ENCODE measurements at regions not wholly inside any gene's neighbourhood (a gene's known extent, or its start where the extent isn't known, plus 50 kb on each side); places are given as distances from the start of the nearest gene placed in this dataset.

DNA sequence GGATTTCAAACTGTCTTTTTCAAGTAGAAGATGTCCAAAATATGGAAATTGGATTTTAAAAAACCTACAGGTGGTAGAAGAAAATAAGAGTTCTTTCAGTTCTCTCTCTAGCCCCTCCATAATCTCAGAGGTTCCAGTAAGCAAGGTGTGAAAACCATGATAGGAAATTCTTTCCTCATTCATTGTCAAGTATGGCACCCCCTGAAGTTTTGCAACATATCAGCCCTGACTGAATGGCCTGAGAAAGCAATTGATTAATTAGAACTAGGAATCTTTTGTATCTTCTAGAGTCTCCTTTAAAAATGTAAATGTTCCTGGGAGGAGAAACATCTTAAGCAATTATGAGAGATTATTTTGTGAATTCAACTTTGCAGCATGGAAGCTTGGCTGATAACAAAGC lies 198.7 kb upstream of the STXBP5 start:
- in situ Hi-C loops (cut with MboI), result no loop called here
- ChIA-PET SMC1A (ENCODE audit: uncharacterized antibody, unreplicated experiment) (interaction anchor here (1.2 kb wide), 1 partner anchor 53 kb away, joined by 4 read pairs; no protein-coding TSS in a partner anchor), RAD21 (ENCODE audit: unreplicated experiment) (no interaction called here), POLR2A (no interaction called here), CTCF (no interaction called here)
- no peaks in the 10 kb centered on the region for H3K4me1 ChIP-seq (ENCODE audit: control insufficient read depth, insufficient read depth, low read length)
- no peak overlapping the region for H3K9ac ChIP-seq (ENCODE audit: control insufficient read depth, insufficient read depth, low read length)
- no peak for FAIRE-seq
- H3K9me3 ChIP-seq (replicated peaks; ENCODE audit: control insufficient read depth, insufficient read depth, low read length), result no peaks in the 10 kb centered on the region
- no peak overlapping the region for H3K4me2 ChIP-seq (ENCODE audit: control insufficient read depth, insufficient read depth)
- no peak overlapping the region for H3K4me3 ChIP-seq
- no TSS peak for BruUV-seq (replicated peaks)
- no peaks in the 10 kb centered on the region for H3K36me3 ChIP-seq (ENCODE audit: control insufficient read depth in 2 of 2, insufficient read depth in 2 of 2, low read length in 1 of 2)
- TF ChIP-seq ASH2L (IDR thresholded peaks at IDR 0.05; ENCODE audit: borderline replicate concordance, low read depth), result no peak
- no peak for DNase-seq (ENCODE audit: low read depth, low spot score)
- intact Hi-C loops (cut with micrococcal nuclease; ENCODE audit: unreplicated experiment), result no loop called here
- no peak for ATAC-seq
- H4K20me1 ChIP-seq (ENCODE audit: control insufficient read depth, insufficient read depth), result no peaks in the 10 kb centered on the region
- H2AFZ ChIP-seq (ENCODE audit: control insufficient read depth, low read depth, low read length), result no peak overlapping the region
- H3K27me3 ChIP-seq (replicated peaks in 1 of 2; ENCODE audit: control insufficient read depth in 2 of 2, insufficient read depth in 2 of 2, low read length in 1 of 2), result no peaks in the 10 kb centered on the region
- no peak overlapping the region for H3K27ac ChIP-seq (ENCODE audit: control insufficient read depth, insufficient read depth)
- H3K79me2 ChIP-seq (ENCODE audit: control insufficient read depth, insufficient read depth, low read length), result no peaks in the 10 kb centered on the region

DNA sequence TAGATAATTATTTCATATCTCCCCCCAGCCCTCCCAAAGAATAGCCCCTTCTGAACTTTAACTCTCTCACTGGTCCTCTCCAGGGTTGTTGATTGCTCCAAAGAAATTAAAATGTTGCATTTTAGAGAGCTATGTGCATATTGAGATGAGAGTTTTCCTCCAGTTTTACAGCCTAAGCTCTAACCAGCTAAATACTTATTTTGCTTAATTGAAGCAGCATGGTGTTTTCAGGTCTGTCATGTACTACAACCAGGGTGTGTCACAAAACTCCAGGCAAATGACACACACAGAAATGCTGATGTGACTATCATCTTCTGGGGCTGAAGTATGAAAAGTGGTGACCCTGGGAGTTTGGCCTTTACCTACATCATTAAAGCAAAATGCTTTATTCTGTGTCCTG lies 196.8 kb upstream of the STXBP5 start:
- H3K9ac ChIP-seq (ENCODE audit: control insufficient read depth, insufficient read depth, low read length), result no peak overlapping the region
- ChIA-PET SMC1A (ENCODE audit: uncharacterized antibody, unreplicated experiment) (no interaction called here), POLR2A (no interaction called here), CTCF (interaction anchor here (1.0 kb wide), 1 partner anchor 10 kb away, joined by 3 read pairs; no protein-coding TSS in a partner anchor), RAD21 (ENCODE audit: unreplicated experiment) (no interaction called here)
- no peak overlapping the region for H2AFZ ChIP-seq (ENCODE audit: control insufficient read depth, low read depth, low read length)
- no peaks in the 10 kb centered on the region for H3K9me3 ChIP-seq (replicated peaks; ENCODE audit: control insufficient read depth, insufficient read depth, low read length)
- H3K4me3 ChIP-seq, result no peak overlapping the region
- H3K27me3 ChIP-seq (replicated peaks in 1 of 2; ENCODE audit: control insufficient read depth in 2 of 2, insufficient read depth in 2 of 2, low read length in 1 of 2), result no peaks in the 10 kb centered on the region
- BruUV-seq (replicated peaks), result no TSS peak
- H3K4me2 ChIP-seq (ENCODE audit: control insufficient read depth, insufficient read depth), result no peak overlapping the region
- no peaks in the 10 kb centered on the region for H3K4me1 ChIP-seq (ENCODE audit: control insufficient read depth, insufficient read depth, low read length)
- intact Hi-C loops (cut with micrococcal nuclease; ENCODE audit: unreplicated experiment) (no loop called here), in situ Hi-C loops (cut with MboI) (no loop called here)
- no peak overlapping the region for H3K27ac ChIP-seq (ENCODE audit: control insufficient read depth, insufficient read depth)
- no peak for FAIRE-seq
- ATAC-seq, result no peak
- H3K79me2 ChIP-seq (ENCODE audit: control insufficient read depth, insufficient read depth, low read length), result no peaks in the 10 kb centered on the region
- DNase-seq (ENCODE audit: low read depth, low spot score), result no peak
- no peaks in the 10 kb centered on the region for H3K36me3 ChIP-seq (ENCODE audit: control insufficient read depth in 2 of 2, insufficient read depth in 2 of 2, low read length in 1 of 2)
- no peaks in the 10 kb centered on the region for H4K20me1 ChIP-seq (ENCODE audit: control insufficient read depth, insufficient read depth)
- TF ChIP-seq, protein P1, sequence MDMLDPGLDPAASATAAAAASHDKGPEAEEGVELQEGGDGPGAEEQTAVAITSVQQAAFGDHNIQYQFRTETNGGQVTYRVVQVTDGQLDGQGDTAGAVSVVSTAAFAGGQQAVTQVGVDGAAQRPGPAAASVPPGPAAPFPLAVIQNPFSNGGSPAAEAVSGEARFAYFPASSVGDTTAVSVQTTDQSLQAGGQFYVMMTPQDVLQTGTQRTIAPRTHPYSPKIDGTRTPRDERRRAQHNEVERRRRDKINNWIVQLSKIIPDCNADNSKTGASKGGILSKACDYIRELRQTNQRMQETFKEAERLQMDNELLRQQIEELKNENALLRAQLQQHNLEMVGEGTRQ (IDR thresholded peaks at IDR 0.05; ENCODE audit: borderline replicate concordance, low read depth, low read length), result no peak
- no peak for TF ChIP-seq CBFB (IDR thresholded peaks at IDR 0.05; ENCODE audit: low read depth)
- TF ChIP-seq, protein P2, sequence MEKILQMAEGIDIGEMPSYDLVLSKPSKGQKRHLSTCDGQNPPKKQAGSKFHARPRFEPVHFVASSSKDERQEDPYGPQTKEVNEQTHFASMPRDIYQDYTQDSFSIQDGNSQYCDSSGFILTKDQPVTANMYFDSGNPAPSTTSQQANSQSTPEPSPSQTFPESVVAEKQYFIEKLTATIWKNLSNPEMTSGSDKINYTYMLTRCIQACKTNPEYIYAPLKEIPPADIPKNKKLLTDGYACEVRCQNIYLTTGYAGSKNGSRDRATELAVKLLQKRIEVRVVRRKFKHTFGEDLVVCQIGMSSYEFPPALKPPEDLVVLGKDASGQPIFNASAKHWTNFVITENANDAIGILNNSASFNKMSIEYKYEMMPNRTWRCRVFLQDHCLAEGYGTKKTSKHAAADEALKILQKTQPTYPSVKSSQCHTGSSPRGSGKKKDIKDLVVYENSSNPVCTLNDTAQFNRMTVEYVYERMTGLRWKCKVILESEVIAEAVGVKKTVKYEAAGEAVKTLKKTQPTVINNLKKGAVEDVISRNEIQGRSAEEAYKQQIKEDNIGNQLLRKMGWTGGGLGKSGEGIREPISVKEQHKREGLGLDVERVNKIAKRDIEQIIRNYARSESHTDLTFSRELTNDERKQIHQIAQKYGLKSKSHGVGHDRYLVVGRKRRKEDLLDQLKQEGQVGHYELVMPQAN (conservative IDR thresholded peaks at IDR 0.05), result no peak
- TF ChIP-seq, protein P3, sequence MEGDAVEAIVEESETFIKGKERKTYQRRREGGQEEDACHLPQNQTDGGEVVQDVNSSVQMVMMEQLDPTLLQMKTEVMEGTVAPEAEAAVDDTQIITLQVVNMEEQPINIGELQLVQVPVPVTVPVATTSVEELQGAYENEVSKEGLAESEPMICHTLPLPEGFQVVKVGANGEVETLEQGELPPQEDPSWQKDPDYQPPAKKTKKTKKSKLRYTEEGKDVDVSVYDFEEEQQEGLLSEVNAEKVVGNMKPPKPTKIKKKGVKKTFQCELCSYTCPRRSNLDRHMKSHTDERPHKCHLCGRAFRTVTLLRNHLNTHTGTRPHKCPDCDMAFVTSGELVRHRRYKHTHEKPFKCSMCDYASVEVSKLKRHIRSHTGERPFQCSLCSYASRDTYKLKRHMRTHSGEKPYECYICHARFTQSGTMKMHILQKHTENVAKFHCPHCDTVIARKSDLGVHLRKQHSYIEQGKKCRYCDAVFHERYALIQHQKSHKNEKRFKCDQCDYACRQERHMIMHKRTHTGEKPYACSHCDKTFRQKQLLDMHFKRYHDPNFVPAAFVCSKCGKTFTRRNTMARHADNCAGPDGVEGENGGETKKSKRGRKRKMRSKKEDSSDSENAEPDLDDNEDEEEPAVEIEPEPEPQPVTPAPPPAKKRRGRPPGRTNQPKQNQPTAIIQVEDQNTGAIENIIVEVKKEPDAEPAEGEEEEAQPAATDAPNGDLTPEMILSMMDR (IDR thresholded peaks at IDR 0.05 in 2 of 3, conservative IDR thresholded peaks at IDR 0.05 in 1 of 3; ENCODE audit: control insufficient read depth in 2 of 3, extremely low read depth in 1 of 3, insufficient read depth in 1 of 3, low read depth in 3 of 3, low read length in 3 of 3), result no peak
- no peak for TF ChIP-seq ZNF384 (IDR thresholded peaks at IDR 0.05; ENCODE audit: borderline replicate concordance, low read depth, low read length)
- no peak for TF ChIP-seq KLF5 (IDR thresholded peaks at IDR 0.05; ENCODE audit: partially characterized antibody)
- TF ChIP-seq ZNF622 (IDR thresholded peaks at IDR 0.05), result no peak
- TF ChIP-seq CREM (IDR thresholded peaks at IDR 0.05; ENCODE audit: low read depth), result no peak
- TF ChIP-seq NBN (IDR thresholded peaks at IDR 0.05), result no peak
- no peak for TF ChIP-seq RB1 (IDR thresholded peaks at IDR 0.05; ENCODE audit: borderline replicate concordance)
- no peak for TF ChIP-seq RBBP5 (conservative IDR thresholded peaks at IDR 0.05)
- no peak for TF ChIP-seq SREBF2 (IDR thresholded peaks at IDR 0.05; ENCODE audit: low read length)
- TF ChIP-seq, protein P4, sequence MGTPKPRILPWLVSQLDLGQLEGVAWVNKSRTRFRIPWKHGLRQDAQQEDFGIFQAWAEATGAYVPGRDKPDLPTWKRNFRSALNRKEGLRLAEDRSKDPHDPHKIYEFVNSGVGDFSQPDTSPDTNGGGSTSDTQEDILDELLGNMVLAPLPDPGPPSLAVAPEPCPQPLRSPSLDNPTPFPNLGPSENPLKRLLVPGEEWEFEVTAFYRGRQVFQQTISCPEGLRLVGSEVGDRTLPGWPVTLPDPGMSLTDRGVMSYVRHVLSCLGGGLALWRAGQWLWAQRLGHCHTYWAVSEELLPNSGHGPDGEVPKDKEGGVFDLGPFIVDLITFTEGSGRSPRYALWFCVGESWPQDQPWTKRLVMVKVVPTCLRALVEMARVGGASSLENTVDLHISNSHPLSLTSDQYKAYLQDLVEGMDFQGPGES (IDR thresholded peaks at IDR 0.05), result no peak
- TF ChIP-seq CHD4 (IDR thresholded peaks at IDR 0.05), result no peak

Measured in GM12878 (cell line).